ENCODE measurements at regions not wholly inside any gene's neighbourhood (a gene's known extent, or its start where the extent isn't known, plus 50 kb on each side); places are given as distances from the start of the nearest gene placed in this dataset.

DNA sequence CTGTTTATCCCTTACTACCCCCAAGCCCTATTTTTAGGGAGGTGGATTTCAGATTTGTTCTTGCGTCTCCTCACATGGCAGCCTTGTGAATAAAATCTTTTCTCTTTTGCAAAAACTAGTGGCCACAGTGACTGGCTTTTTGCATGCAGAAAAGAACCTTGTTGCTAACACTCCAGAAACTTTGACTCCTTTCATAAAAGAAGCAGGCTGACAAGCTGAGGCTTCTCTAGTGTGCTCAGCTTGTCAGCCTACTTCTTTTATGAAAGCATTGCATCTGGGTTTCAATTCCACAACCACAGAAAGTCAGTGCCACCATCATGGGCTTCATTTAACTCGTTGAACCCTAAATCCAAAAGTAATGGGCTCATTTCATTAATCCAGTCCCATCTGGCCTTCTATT is 761.0 kb upstream of the COBL start:
- no peak for DNase-seq (ENCODE audit: low read depth)

DNA sequence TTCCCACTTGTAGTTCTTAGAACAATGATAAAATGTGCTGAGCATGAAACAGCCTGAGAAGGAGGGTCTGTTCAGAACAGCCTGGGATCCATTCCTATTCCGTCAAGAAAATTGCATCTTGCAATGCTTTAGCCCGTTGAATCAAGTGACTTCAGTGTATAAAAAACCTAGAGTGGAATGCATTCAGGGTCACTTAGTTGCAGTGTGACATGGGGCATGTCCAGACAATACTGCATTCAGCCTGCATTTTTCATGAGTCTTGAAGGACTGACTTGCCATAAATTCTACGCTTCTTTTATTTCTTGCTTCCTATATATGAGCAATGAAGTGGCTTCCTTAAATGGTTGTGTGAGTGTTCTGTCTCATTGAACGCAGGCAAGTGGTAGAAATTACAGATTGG is 758.3 kb upstream of the COBL start:
- DNase-seq (ENCODE audit: low read depth), result no peak

DNA sequence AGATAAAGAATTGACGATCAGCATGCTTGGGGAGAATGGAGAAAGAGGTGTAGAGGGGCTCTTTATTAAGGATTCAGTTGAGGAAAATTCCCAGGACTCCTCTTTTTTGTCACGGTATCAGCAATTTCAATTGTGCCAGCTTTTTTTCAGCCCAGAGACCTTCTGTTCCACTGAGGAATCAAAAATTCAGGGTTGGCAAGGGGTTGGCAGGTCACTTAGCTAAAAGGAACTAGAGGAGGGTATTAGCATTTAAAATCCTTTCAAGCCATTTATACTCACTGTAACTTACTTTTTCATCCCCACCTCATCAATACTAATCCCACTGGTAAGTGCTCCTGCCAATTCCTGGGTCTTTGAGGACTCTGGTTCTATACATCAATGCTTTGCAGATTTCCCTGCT is 757.5 kb upstream of the COBL start:
- DNase-seq (ENCODE audit: low read depth), result no peak

DNA sequence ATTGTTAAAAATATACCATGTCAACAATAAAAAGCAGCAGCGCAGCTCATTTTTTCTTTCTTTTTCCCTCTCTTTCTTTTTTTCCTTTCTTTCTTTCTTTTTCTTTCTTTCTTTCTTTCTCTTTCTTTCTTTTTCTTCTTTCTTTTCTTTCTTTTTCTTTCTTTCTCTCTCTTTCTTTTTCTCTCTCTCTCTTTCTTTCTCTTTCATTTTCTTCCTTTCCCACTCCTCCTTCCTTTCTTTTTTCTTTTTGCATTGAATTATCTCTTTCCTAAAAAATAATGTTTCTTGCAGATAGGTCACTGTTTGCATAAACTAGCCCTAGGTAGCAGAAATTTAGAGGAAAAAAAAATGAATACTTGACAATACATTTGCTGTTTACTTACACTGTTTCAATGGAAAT is 755.1 kb upstream of the COBL start:
- DNase-seq (ENCODE audit: low read depth), result no peak

DNA sequence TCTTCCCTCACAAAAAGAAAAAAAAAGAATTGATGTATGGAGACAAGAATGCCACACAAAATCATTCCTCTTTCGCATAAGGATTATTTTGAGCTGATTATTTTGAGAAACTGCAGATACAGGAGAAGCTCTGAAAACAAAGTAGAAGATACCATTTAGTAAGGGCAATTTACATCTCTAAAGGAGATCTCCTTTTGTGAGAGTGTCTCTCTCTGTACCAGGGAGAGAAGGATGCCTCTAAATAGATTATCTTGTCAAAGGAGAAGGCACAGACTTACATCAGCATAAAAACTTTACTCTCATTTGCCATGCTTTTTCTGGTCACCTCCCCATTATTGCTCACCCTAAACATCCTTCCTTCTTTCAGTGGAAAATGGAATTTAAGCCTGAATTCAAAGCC is 747.9 kb upstream of the COBL start:
- no peak for DNase-seq (ENCODE audit: low read depth)

DNA sequence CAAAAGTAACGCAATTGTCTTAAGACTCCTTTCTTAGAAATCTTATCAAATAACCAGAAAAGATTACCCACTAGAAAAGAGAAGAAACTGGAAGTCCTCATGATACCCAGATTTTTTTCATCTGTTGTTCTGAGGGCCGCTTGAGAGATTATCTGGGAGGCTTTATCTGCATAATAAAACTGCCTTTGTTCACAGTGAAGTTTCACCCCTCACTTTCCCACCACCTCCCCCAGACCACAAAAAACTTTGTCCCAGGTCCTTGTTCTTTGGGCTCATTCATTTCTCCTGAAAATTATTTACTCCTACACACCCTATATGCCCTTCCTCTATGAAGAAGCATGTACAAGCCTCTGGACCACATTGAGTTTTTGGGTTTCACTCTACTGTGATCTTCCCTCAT is 745.1 kb upstream of the COBL start:
- no peak for DNase-seq (ENCODE audit: low read depth)

DNA sequence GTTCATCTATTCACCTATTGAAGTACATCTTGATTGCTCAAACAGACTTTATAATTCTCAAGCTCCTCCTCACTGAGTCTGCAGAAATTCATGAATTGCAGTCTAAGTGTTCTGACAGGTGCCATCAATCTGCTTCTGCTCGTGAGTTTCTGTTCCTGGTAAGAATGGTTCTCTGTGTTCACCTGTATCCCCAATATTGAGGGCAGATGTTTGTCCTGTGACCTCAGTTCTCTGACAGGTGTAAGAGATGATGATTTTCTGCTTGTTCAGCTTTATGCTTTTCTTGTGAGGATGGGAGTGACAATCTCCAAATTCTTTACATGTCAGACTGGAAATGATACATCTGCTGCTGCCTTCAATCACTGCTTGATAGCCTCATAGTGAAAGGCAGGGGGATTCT is 736.9 kb upstream of the COBL start:
- no peak for DNase-seq (ENCODE audit: low read depth)

DNA sequence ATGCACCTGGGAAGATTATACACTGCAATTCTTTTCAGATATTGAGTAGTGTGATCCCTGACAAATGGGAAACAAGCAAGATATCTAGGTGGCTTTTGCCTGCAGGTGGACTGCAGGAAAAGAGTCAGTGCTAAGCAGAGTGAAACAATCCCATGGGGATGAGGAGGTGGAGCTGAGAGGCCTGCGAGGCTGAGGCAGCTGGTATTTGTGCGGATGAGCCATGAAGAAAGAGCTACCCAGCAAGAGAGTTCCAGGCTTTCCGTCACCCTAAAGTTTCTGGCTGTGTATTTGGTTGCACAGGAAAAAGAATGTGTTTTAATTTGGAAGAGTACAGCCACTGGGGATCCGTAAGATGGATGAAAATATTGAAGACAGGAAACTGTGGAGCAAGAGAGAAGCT is 714.1 kb upstream of the COBL start:
- no peak for DNase-seq (ENCODE audit: low read depth)

DNA sequence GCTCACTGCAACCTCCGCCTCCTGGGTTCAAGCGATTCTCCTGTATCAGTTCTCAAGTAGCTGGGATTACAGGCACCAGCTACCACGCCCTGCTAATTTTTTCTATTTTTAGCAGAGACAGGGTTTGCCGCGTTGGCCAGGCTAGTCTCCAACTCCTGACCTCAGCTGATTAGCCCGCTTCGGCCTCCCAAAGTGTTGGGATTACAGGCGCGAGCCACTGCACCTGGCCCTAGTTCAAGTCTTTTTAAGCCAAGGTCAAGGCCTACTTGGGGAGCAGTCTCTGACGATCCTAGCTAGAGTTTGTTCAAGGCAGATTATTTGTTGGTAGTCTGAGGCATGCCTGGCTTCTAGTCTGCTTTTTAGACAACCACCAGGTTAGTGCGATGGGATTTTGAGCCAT is 709.5 kb upstream of the COBL start:
- no peak for DNase-seq (ENCODE audit: low read depth)

DNA sequence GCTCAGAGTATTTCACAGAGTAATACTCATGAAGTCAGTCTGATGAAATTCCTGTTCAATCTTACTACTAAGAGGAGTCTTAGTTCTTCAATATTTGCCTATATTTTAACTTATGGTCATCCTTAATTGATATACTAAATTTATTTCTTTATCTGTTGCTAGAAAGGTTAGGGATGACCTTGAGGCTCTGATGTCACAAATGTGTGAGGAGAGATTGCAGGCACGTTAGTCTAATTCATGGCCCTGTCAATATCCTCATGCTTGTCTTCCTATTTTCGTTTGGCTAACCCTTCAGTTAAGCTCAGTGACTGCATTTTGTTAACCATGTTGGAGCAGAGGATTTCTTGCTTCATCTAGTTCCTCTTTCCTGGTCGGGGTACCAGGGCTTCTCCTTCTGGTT is 704.7 kb upstream of the COBL start:
- no peak for DNase-seq (ENCODE audit: low read depth)

DNA sequence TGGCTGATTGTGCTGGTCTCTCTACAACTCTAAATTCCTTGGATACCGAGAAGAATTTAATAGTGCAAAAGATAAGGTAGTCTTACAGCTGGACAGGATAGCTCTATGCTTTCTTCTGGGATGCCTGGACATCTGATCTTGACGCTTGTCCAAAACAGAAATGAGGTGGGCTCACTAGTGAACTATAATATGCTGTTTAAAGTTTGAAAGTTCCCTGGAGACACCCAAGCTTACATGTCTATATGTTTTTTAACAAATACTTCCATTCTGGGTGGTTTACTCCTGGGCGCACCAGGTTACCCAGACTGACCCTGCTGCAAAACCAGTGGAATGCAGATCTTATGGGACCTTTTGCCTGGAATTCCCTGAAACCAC is 702.1 kb upstream of the COBL start:
- no peak for DNase-seq (ENCODE audit: low read depth)

DNA sequence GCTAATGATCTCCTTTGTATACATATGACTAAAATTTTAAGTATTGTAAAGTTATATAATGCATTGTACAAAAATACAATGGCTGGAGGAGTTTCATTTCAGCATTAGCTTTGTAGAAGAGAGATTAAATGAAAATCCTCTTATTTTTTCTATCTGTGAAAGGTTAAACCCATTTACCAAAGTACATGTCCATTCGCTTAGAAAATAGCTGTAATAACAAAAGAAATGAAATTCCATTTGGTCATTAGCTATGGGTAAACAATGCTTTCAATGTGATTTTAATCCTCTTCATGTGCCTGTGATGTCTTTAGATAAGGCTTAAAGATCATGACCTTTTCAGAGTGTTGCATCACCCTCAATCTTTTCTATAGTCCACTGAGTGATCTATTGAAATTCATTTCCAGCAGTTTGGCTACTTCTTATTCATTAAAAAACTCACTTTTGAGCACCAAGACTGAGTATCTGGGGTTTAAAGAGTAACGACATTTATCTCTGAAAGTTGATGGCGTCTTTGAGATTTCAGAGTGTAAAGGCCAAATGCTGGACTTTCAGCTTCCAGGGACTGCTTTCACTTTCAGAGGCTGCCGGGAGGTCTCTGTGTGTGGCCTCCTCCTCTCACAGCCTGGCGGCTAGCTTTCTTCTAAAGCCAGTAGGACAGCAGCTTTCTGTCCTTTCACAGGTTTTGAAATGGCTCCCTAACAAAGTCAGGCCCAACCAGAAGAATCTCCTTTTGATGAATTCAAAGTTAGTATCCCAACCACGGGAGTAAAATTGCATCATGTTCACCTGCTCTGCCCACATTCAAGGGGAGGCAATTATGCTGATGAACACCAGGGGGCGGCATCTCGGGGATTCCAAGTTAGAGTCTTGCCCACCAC is 701.4 kb upstream of the COBL start:
- peak; percentile 52 for DNase-seq (ENCODE audit: low read depth)

DNA sequence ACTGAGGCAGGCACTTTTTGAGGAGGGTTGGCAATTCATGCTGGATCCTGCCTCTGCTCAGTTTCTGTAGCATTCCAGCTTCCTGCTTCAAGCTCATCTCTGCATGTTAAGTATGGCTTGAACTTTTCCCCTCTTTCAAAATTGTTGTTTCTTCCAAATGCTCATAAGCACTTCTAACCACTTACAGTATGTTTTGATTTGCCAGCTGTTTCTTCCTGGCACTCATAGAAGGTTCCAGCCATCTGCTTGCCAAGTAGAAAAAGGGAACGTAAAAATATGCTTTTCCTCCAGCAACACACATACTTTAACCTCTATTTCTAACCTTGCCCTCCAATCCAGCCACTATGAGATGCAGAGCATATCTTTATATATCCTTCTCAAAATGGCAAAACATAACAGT is 692.6 kb upstream of the COBL start:
- DNase-seq (ENCODE audit: low read depth), result no peak

DNA sequence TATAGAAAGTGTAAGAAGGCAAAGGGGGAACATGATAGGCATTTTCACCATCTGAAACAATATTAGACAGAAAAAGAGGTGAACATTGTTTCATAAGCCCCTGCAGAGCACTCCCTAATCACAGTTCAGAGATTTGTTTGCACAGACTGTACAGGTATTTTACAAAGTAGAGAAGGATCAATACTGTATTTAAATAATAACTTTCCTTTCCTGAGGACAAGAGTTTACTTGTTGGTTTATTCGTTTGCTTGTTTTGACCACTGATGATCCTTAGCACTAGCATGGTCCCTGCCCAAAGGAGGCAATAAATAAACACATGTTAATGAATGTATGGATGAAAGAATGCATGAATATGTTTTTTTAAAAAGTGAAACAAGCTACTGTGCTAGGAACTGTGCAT is 690.1 kb upstream of the COBL start:
- DNase-seq (ENCODE audit: low read depth), result no peak

DNA sequence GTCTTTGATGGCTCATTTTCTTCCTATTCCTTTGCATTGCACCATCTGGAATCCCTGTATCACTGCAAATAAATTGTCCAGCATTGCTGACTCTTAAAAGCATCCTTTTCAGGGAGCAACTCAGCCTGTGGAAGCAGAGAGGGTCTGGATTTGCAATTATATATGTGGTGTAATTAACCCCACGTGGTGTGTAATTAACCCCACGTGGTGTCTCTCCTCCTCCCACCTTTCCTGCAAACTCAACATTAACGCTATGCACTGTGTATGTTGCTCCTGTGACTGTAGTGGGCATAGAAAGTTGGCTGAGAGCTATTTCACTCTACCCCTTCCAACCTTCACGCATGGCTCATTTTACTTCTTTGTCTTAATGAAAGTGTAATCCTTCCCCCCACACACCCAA is 689.0 kb upstream of the COBL start:
- DNase-seq (ENCODE audit: low read depth), result no peak

DNA sequence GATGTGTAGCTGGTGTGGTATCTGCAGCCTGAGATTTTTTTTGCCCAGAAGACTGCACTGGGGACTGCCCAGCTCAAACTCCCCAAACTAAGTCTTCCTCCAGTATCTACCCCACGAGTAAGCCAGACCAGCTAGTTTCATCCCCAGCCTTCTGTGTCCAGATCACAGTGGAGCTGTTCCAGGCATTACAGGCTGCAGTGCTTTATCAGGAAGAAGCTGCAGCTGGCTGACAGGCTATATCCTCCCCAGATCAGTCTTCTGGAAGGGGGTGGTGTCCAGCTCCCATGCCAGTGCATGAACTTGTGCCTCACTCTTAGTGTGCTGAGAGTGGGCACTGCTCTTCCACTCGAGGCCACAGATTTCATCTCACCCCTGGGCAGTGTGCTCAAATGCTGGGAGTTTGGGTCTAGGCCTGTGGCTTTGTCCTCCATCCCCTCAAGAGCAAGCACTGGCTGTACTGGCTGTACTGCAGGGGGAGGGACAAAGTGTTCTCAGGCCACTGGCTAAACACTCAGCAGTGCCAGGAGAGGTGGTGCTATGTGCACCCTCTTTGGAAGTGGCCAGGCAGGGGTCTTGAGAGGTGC is 679.1 kb upstream of the COBL start:
- DNase-seq (ENCODE audit: low read depth), result no peak

DNA sequence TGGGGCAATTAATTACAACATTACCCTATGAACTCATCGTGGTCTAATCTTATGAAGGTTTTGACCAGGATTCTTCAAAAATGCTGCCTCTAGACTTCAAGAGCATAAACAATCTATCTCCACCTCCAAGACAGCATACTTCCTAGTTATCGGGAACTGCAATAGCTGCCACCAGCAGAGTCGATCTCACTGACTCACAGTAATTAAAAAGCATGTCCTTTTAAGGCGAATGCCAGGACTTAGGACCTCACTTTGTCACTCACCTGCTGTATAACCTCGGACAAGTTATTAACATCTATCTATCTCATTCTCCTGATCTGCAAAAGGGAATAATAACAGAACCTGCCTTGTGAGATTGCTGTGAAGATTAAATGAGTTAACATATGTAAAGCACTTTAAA is 666.0 kb upstream of the COBL start:
- no peak for DNase-seq (ENCODE audit: low read depth)

DNA sequence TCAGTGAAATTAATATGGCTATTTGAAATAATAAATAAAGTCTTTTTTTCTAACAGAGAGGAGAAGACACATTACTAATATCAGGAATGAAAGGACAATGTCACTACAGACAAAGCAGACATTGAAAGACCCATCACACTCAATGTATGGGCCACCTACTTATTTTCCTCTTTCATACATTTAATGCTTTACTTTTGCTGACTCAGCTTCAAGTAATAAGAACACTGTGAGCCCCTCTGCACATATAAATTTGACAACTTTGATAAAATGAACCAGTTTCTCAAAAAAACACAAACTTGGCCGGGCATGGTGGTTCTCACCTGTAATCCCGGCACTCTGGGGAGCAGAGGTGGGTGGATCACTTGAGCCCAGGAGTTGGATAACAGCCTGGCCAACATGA is 664.2 kb upstream of the COBL start:
- no peak for DNase-seq (ENCODE audit: low read depth)

DNA sequence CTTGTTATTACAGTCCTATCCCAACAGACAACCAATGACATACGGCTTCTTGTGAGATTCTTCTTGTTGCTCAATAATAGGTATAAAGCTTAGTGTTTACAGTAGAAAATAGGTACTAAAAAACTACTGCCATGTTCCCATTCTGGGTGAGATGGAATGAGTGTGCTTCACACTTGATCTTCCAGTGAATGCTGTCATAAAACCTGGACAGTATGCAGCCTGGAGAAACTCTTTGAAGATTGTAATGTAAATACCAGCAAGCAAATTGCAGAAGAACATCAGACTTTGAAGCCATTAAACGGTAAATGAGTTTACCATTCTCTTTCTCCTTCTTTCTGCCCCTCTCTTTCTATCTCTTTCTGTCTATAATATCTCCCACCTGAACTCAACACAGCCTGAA is 663.7 kb upstream of the COBL start:
- no peak for DNase-seq (ENCODE audit: low read depth)

DNA sequence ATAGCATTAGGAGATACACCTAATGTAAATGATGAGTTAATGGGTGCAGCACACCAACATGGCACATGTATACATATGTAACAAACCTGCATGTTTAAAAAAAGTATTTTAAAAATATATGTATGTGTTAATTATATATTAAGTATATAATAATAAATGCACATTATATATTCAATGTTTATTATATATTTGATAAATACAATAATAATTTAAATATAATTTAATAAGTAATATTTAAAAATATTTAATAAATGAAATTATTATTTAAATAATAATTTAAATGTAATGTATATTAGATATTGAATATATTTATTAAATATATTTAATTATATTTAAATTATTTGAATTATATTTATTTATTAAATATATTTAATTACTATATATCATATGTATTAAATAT is 661.3 kb upstream of the COBL start:
- DNase-seq (ENCODE audit: low read depth), result no peak

DNA sequence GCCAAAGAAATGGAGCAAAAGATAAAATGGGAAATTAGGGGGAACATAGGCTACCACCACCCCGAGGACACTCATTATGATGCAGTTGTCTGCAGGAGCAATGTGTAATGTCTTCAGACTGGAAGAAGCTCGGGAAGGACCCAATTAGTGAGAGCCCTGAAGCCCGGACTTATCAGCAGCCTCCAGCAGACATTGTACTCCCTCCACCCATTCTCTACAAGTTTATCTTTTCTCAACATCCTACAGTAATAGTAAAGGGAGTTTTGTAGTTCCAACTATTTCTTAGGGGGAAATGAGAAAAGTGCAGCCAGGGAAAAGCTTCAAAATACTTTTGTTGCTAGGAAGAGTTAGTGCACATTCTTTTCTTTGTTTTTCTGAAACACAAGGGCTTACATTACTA is 657.3 kb upstream of the COBL start:
- no peak for DNase-seq (ENCODE audit: low read depth)

DNA sequence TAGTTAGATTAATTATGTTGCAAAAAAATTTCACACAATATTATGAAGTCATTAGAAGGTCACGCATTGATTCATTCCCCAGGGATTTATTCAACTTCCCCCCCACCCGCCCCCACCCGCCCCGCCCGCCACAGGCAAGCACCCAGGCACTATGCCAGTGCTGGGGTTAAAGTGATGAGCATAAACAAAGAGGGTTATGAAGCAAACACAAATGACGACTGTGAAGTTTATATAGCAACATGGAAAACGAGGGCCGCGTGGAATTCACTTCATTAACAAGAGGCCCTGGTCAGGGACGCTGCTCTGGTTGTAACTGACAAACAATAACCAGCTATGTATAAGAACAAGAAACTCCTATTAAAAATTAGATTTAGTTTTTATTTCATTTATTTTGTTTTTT is 656.5 kb upstream of the COBL start:
- DNase-seq (ENCODE audit: low read depth), result no peak

DNA sequence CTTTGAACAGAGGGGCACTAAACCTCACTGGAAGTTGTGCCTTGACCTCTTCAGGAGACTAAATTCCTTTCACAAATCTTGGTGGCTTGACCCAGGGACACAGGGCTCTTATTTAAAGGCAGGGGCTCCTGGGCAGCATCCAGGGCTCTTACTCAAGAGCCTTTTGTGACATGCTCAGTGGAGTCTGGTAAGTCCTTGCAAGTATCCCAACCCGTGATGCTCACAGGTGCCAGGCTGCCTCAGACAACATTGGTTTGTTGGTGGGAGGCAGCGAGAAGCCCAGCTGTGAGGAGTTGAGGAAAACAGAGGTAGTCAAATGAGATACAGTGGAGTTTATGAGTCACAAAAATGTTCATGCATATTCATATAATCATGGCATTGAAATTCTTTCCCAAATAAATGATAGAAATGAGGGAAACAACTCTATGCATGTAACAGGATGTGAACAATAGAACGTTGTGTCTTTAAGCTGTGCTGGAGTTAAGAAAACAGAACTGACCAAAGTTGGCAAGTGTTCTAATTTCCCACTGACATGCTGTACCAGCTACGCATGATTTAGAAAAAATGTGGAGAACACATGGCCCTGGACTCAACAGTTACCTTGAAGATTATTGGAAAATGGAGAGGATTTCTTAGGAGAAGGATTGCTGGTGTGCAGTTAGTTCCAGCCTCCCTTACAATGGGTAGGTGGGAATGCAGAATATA is 654.5 kb upstream of the COBL start:
- DNase-seq (ENCODE audit: low read depth), result no peak
